Breast epithelium (tissue), 4 donors: ENCODE measurements at regions not wholly inside any gene's neighbourhood (a gene's known extent, or its start where the extent isn't known, plus 50 kb on each side); places are given as distances from the start of the nearest gene placed in this dataset.

Experiments used
- DNase-seq, 2 donors: peaks; one replicate each; pipeline ENCODE4 v3.0.0-alpha.2; 2019; ENCODE audit warnings: low spot score in 2 of 2
- H3K27ac ChIP-seq, 2 donors: fragments of 200-600 bp; sonication (generic) in 1 of 2; one replicate each; pipeline ENCODE4 v1.5.1; 2016 to 2019; ENCODE audit warnings: mild to moderate bottlenecking in 1 of 2
- H3K27me3 ChIP-seq, 2 donors: fragments of 200-600 bp; sonication (generic) in 1 of 2; one replicate each; pipeline versions ENCODE4 v1.5.1 to v1.6.0; 2017 to 2019; ENCODE audit warnings: control low read depth in 1 of 2, mild to moderate bottlenecking in 1 of 2
- H3K36me3 ChIP-seq: fragments of 200-600 bp; one replicate; pipeline ENCODE4 v1.5.1; 2019
- H3K4me1 ChIP-seq, 2 donors: fragments of 200-600 bp; sonication (generic); one replicate each; pipeline ENCODE4 v1.5.1; 2016 to 2019; ENCODE audit warnings: control low read depth in 1 of 2
- H3K4me3 ChIP-seq, 3 donors: fragments of 200-600 bp; sonication (generic); 1 replicate in 2 of 3; 2 replicates in 1 of 3; pipeline ENCODE4 v1.5.1; 2016 to 2019; ENCODE audit warnings: mild to moderate bottlenecking in 3 of 3, moderate library complexity in 2 of 3
- H3K9me3 ChIP-seq, 2 donors: fragments of 200-600 bp; sonication (generic) in 1 of 2; one replicate each; pipeline ENCODE4 v1.5.1; 2016 to 2019; ENCODE audit warnings: control low read depth in 1 of 2
- CTCF ChIP-seq, 3 donors: fragments of 450-650 bp; IDR thresholded peaks; one replicate each; pipeline ENCODE4 v1.5.1; 2016 to 2017; ENCODE audit warnings: antibody characterized with exemption in 3 of 3, mild to moderate bottlenecking in 3 of 3, moderate library complexity in 3 of 3
- POLR2A ChIP-seq: fragments of 450-650 bp; IDR thresholded peaks from one replicate; pipeline ENCODE4 v1.6.1; 2016; ENCODE audit warnings: antibody characterized with exemption, mild to moderate bottlenecking, moderate library complexity
- POLR2AphosphoS5 ChIP-seq, 3 donors: sonication (generic); formaldehyde crosslinking; IDR thresholded peaks; one replicate each; pipeline ENCODE4 v1.6.1; 2017; ENCODE audit warnings: antibody characterized with exemption in 3 of 3
- intact Hi-C: fragments of 100-400 bp; cut with DNase I; formaldehyde crosslinking; loops from one replicate; pipeline ENCODE4 v1.15.1; 2023; ENCODE audit warnings: low total_unique reads

- Histone ChIP-seq H3K9me3 (no peaks in the 10 kb centered on the region), H3K4me3 (no peak overlapping the region), H3K36me3 (no peaks in the 10 kb centered on the region), H3K4me1 (no peaks in the 10 kb centered on the region), H3K27ac (no peak overlapping the region), H3K27me3 (no peaks in the 10 kb centered on the region)
- DNase-seq: no peak
- intact Hi-C loops: no loop called here
- no peak for TF ChIP-seq POLR2A
- no peak for TF ChIP-seq POLR2AphosphoS5 (IDR thresholded peaks at IDR 0.05)
- TF ChIP-seq CTCF (IDR thresholded peaks at IDR 0.05): no peak
Measured at GRCh38 chr14:84976805-84977204, 553.1 kb upstream of the FLRT2 start.

- Histone ChIP-seq H3K4me1 (no peaks in the 10 kb centered on the region), H3K27me3 (no peaks in the 10 kb centered on the region), H3K9me3 (no peaks in the 10 kb centered on the region), H3K36me3 (no peaks in the 10 kb centered on the region), H3K27ac (no peak overlapping the region), H3K4me3 (no peak overlapping the region)
- DNase-seq: no peak
- intact Hi-C loops: no loop called here
- TF ChIP-seq POLR2A: no peak
- TF ChIP-seq CTCF (IDR thresholded peaks at IDR 0.05): no peak
- TF ChIP-seq POLR2AphosphoS5 (IDR thresholded peaks at IDR 0.05): no peak
Measured at GRCh38 chr14:84987042-84987441, 542.9 kb upstream of the FLRT2 start.

- intact Hi-C loops: no loop called here
- Histone ChIP-seq H3K27me3 (no peaks in the 10 kb centered on the region), H3K36me3 (no peaks in the 10 kb centered on the region), H3K9me3 (no peaks in the 10 kb centered on the region), H3K4me1 (no peaks in the 10 kb centered on the region), H3K27ac (no peak overlapping the region), H3K4me3 (no peak overlapping the region)
- no peak for TF ChIP-seq CTCF (IDR thresholded peaks at IDR 0.05)
- no peak for TF ChIP-seq POLR2AphosphoS5 (IDR thresholded peaks at IDR 0.05)
- no peak for TF ChIP-seq POLR2A
- no peak for DNase-seq
Measured at GRCh38 chr14:84988357-84988756, 541.6 kb upstream of the FLRT2 start.

- no peak overlapping the region for H3K27ac ChIP-seq
- intact Hi-C loops: no loop called here
- TF ChIP-seq CTCF (IDR thresholded peaks at IDR 0.05): no peak
- TF ChIP-seq POLR2A: no peak
- no peak for TF ChIP-seq POLR2AphosphoS5 (IDR thresholded peaks at IDR 0.05)
Measured at GRCh38 chr14:84991021-84991420, 538.9 kb upstream of the FLRT2 start.

GRCh38 chr14:84998216-84998615, 531.7 kb upstream of the FLRT2 start:
- H3K27ac ChIP-seq: no peak overlapping the region
- H3K9me3 ChIP-seq: no peaks in the 10 kb centered on the region
- H3K4me3 ChIP-seq: no peak overlapping the region
- H3K4me1 ChIP-seq: no peaks in the 10 kb centered on the region
- DNase-seq: no peak
- TF ChIP-seq CTCF (IDR thresholded peaks at IDR 0.05) (no peak), POLR2A (no peak), POLR2AphosphoS5 (IDR thresholded peaks at IDR 0.05) (no peak)
- intact Hi-C loops: no loop called here
- no peaks in the 10 kb centered on the region for H3K36me3 ChIP-seq
- no peaks in the 10 kb centered on the region for H3K27me3 ChIP-seq

More at GRCh38 chr14:84991021-84991420, 538.9 kb upstream of the FLRT2 start:
- Histone ChIP-seq H3K4me3 (no peak overlapping the region), H3K36me3 (no peaks in the 10 kb centered on the region), H3K4me1 (no peaks in the 10 kb centered on the region), H3K27me3 (no peaks in the 10 kb centered on the region), H3K9me3 (no peaks in the 10 kb centered on the region)
- DNase-seq: no peak
